BE2C (cell line): ENCODE measurements at regions not wholly inside any gene's neighbourhood (a gene's known extent, or its start where the extent isn't known, plus 50 kb on each side); places are given as distances from the start of the nearest gene placed in this dataset.

ENCODE experiments used
- DNase-seq: peaks from one replicate; pipeline ENCODE4 v3.0.0-alpha.2; 2020
- H3K27me3 ChIP-seq: fragments of 250-450 bp; sonication (Bioruptor Pico); 2 replicates; pipeline ENCODE4 v1.5.1; 2020; ENCODE audit warnings: mild to moderate bottlenecking
- H3K36me3 ChIP-seq: fragments of 250-450 bp; sonication (Bioruptor Pico); 2 replicates; pipeline ENCODE4 v1.5.1; 2020; ENCODE audit warnings: mild to moderate bottlenecking
- H3K4me1 ChIP-seq: fragments of 250-450 bp; sonication (Bioruptor Pico); 2 replicates; pipeline ENCODE4 v1.5.1; 2020
- H3K4me3 ChIP-seq: 2 replicates; pipeline ENCODE4 v1.5.1; 2011; ENCODE audit warnings: low read depth, low read length
- H3K9me3 ChIP-seq: fragments of 250-450 bp; sonication (Bioruptor Pico); 2 replicates; pipeline ENCODE4 v1.5.1; 2020
- TF ChIP-seq, protein P1 (sequence below): IDR thresholded peaks from 2 replicates; pipeline ENCODE4 v1.5.1; 2012; ENCODE audit warnings: mild to moderate bottlenecking, low read depth, low read length

DNA sequence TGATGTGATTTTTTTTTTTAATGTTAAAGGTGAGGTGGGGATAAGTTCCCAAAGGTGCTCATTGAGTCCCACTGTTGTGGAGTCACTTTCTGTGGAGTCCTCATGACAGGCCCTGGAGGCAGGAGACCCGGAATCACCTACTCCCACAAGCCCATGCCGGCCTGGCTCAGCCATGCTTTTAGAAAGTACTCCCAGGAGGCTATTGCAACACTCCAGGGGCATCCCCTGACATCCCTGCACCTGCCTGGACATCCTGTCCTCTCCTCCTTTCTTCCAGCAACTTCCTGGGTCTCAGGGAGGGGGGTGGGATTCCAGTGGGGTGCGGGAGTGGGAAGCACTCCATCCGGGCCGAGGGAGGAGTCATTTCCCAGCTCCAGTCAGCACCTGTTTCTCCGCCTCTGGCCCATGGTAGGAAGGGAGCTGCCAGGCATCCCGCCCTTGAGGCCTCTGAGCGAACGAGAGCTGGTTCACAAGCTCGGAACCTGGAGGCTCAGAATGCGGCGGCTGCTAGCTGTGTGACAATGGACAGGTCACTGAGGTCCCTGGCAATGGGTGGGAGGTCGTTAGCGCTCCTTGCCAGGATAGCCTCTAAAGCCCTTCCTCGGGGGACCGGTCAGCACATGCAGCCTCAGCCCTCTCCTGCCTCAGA, 163.9 kb upstream of the ID2 start:
- H3K9me3 ChIP-seq: no peaks in the 10 kb centered on the region
- TF ChIP-seq, protein P1, sequence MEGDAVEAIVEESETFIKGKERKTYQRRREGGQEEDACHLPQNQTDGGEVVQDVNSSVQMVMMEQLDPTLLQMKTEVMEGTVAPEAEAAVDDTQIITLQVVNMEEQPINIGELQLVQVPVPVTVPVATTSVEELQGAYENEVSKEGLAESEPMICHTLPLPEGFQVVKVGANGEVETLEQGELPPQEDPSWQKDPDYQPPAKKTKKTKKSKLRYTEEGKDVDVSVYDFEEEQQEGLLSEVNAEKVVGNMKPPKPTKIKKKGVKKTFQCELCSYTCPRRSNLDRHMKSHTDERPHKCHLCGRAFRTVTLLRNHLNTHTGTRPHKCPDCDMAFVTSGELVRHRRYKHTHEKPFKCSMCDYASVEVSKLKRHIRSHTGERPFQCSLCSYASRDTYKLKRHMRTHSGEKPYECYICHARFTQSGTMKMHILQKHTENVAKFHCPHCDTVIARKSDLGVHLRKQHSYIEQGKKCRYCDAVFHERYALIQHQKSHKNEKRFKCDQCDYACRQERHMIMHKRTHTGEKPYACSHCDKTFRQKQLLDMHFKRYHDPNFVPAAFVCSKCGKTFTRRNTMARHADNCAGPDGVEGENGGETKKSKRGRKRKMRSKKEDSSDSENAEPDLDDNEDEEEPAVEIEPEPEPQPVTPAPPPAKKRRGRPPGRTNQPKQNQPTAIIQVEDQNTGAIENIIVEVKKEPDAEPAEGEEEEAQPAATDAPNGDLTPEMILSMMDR: no peak
- H3K27me3 ChIP-seq: no peaks in the 10 kb centered on the region
- H3K36me3 ChIP-seq: no peaks in the 10 kb centered on the region
- no peak for DNase-seq
- H3K4me3 ChIP-seq: no peak overlapping the region
- no peaks in the 10 kb centered on the region for H3K4me1 ChIP-seq

DNA sequence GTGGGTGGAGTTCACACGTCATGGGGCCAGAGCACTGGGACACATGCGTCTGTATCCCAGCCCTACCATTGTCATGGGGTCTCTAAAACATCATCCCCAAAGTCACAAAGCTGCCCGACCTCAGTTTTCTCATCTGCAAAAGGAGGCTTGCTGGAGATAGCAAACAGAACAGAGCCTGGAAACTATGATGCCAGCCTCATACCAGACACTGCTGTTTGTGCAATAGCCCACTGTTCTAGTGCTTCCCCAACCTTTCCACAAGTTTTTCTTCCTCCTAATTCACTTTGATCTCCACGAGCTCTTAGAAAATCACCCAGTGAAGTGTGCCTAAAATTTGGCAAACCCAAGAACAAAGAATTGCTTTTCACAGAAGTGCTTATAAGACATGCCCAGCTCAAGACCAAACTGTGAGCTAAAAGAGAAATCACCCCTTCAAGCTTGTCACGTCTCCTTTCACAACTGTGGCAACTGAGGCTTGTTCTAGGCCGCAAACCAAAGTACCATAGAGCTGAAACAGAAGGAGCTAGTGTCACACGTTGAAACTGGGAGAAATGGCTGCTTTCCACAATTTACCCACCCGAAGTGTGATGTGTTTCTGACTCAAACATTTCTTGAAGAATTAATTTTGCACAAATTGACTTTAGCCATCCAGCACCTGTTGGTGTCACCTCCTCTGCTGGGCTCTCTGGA, 162.7 kb upstream of the ID2 start:
- Histone ChIP-seq H3K4me1 (no peaks in the 10 kb centered on the region), H3K36me3 (no peaks in the 10 kb centered on the region), H3K9me3 (no peaks in the 10 kb centered on the region), H3K4me3 (no peak overlapping the region), H3K27me3 (no peaks in the 10 kb centered on the region)
- TF ChIP-seq, protein P1: no peak
- DNase-seq: no peak

DNA sequence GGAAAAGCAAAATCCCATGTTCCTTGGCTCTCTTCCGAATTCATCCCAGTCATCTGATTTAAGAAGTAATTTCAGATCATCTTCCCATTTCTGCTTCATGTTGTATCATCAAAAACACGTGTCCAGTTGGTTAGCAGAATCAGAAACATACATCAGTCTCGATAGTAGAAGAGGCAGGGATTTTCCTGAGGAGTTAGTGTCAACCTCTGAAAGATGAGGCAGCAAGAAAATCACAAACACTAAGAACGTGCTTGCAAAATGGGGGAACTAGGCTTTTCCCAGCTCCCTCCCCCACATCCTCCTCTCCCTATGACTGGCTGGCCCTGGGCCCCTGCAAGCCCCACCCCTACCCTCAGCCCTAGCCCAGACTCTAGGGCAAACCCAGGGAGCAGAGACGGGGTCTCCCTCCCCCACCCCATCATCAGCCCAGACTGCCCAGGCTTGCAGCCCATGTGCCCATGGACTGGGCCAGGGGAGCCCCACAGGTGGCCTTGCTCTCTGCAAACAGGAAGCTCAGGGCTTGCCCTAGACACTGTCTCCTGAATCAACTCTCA, 161.0 kb upstream of the ID2 start:
- H3K4me3 ChIP-seq: no peak overlapping the region
- H3K9me3 ChIP-seq: no peaks in the 10 kb centered on the region
- H3K4me1 ChIP-seq: peaks cover 9% of the 10 kb centered on the region
- no peak for DNase-seq
- H3K36me3 ChIP-seq: no peaks in the 10 kb centered on the region
- TF ChIP-seq, protein P1: no peak
- H3K27me3 ChIP-seq: no peaks in the 10 kb centered on the region

DNA sequence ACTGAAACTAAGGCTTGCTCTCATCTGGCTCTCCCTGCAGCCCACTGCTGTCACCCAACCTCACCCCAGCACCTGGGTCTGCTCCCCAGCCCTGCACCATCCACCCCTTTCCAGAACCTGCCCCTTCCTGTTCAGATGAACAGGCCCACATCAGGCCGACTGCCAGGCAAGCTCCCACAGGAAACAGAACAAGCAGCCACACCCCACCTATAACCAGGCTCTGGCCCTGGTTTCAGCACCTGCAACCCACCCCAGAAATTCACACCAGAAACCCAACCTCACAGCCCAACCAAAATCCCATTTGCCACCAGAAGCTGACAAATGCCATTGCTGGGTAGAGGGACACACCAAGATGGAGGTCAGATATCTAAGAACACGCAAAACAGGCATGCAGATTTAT, 159.2 kb upstream of the ID2 start:
- H3K36me3 ChIP-seq: no peaks in the 10 kb centered on the region
- TF ChIP-seq, protein P1: no peak
- no peaks in the 10 kb centered on the region for H3K27me3 ChIP-seq
- H3K4me1 ChIP-seq: peaks cover 15% of the 10 kb centered on the region
- no peak overlapping the region for H3K4me3 ChIP-seq
- no peaks in the 10 kb centered on the region for H3K9me3 ChIP-seq
- no peak for DNase-seq

DNA sequence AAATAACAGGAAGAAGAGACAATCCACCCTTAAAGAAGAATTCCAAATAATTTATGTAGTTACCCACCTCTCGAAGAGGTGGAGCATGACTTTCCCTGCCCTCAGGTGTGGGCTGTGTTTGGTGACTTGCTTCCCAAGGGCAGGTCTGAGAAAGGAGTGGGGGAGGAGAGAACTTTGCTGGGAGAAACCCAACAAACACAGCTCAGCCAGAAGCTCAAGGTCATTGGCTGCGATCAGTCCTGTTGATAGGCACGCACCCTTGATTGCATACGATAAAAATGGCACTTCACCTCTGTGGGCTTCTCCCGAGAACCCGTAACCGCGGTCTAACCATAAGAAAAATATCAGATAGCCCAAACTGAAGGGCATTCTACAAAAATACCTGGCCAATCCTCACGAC, 157.5 kb upstream of the ID2 start:
- Histone ChIP-seq H3K9me3 (no peaks in the 10 kb centered on the region), H3K36me3 (no peaks in the 10 kb centered on the region), H3K27me3 (no peaks in the 10 kb centered on the region), H3K4me3 (no peak overlapping the region), H3K4me1 (peaks cover 15% of the 10 kb centered on the region)
- TF ChIP-seq, protein P1: no peak
- DNase-seq: no peak

DNA sequence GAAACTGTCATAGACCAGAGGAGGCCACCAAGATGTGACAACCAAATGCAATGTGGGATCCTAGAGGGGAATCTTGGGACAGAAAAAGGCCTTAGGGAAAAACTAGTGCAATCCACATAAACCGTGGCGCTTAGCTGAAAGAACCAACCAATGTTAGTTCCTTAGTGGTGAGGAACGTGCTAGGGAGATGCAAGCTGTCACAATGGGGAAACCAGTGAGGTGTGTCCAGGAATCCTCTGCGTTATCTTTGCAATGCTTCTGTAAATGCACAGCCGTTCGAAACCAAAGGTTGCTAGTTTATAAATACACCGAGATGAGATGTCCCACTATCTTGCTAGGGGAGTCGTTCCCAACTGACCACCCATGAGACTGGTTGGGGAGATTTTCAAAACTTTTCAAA, 157.0 kb upstream of the ID2 start:
- Histone ChIP-seq H3K4me1 (peaks cover 15% of the 10 kb centered on the region), H3K36me3 (no peaks in the 10 kb centered on the region), H3K4me3 (no peak overlapping the region), H3K9me3 (no peaks in the 10 kb centered on the region), H3K27me3 (no peaks in the 10 kb centered on the region)
- DNase-seq: no peak
- TF ChIP-seq, protein P1: no peak
